Left renal pelvis (tissue), 4 donors: ENCODE measurements at regions not wholly inside any gene's neighbourhood (a gene's known extent, or its start where the extent isn't known, plus 50 kb on each side); places are given as distances from the start of the nearest gene placed in this dataset.

Source experiments
- DNase-seq, 4 donors: peaks; one replicate each; pipeline ENCODE4 v3.0.0-alpha.2; 2013; ENCODE audit warnings: low read depth in 4 of 4, low spot score in 3 of 4

DNA sequence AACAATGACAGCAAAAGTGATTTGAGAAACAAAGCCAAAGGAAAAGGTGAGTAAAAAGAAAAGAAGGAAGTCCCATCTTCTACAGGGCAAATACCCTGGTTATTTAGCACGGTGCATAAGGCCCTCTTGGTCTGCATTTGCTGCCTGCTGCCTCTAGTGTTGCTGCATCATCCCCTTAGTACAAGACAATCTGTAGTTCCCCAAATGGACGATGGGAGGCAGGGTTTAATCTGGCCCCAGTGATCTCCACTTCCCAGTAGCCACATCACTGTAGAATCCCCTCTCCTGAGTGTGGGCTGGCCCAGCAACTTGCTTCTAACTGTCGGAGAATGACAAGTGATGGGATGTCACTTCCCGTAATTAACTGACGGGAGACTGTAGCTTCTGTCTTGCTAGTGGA lies 85.1 kb downstream of the CTAGE1 start:
- no peak for DNase-seq

- no peak for DNase-seq
Observed at GRCh38 chr18:22330508-22330907, 87.2 kb downstream of the CTAGE1 start.

- no peak for DNase-seq
Observed at GRCh38 chr18:22325396-22325795, 92.3 kb downstream of the CTAGE1 start.

GRCh38 chr18:22324191-22325131 lies 93.3 kb downstream of the CTAGE1 start:
- DNase-seq = no peak

DNA sequence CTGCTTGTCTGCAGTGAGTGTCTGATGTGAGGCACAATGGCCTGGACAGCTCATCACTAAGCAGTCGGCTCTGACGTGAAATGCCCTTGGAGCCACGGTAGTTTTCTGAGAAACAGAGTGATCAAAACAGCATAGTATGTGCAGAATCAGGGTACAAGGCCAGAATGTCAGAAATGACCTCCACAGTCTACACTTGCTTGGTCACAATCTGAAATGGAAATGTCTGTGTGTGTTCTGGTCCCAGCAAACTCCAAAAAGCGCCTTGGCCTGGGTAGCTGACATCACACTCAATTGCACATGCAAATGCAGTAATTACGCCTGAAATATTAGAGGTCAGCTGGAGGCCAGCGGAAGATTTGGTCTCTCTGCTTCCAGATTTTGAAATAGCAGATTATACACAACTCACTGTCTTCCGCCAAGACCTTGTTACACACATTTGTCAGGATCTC lies 95.4 kb downstream of the CTAGE1 start:
- no peak for DNase-seq

DNA sequence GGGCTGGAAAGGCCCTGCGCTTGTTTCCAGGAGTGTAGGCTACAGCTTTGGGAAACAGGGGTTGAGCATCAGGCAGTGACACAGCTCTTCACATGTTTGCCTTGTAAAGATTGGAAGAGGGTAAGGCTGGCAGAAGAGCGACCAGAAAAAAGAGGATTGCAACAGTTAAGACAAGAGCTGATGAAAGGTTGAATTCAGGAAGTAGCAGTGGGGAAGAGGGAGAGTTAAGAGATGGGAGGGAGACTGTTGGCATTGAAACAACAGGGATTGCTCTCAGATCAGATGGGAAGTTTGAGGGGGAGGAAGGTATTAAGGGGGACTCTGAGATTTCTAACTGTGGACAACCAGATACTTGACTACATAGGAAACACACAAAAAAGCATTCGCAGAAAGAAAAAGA lies 96.9 kb downstream of the CTAGE1 start:
- no peak for DNase-seq

DNA sequence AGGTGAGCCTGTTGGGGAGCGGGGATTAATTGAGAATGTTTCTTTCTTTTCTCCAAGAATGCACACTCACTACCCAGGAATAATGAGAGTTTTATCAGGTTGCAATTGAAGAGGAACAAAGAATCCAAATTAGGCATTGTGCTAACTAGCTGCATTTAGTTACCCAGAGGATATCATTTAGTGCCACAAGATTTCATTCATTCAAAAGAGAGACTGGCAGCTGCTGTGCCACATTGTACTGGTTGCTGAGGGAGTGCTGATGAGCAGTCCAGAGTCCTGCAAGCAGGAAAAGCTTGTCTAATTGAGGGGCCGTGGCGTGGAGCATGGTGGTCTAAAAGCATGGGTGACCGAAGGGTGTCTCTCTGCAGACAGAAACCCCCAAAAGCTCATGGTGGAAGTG lies 97.6 kb downstream of the CTAGE1 start:
- DNase-seq = no peak

DNA sequence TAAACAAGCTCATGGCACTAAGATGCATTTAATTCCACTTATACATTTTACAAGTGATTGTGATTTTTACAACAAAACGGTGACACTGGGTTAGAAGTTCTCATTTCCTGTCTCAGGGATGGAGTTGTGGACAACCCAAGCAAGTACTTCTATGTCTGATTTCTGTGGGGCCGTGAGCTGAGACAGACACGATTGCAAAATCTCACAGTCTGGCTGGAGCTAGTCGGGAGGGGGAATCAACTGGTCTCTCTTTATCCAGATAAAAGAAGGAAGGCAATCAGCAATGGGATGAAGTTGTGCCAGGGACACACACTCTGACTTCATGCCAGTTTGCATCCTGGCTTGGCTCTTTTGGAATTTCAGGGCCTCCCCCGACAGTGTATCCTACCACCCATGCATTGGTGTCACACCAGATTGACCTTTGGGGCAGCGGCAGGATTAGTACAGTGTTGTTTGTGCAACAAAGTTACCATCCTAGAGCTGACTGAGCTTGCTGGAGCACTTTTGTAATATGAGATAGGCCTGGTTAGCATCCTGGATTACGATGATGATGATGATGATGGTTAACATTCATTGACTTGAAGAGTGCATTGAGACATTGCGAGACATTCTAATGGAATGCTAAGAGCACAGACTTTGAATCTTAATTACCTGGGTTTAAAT lies 98.8 kb downstream of the CTAGE1 start:
- no peak for DNase-seq

DNA sequence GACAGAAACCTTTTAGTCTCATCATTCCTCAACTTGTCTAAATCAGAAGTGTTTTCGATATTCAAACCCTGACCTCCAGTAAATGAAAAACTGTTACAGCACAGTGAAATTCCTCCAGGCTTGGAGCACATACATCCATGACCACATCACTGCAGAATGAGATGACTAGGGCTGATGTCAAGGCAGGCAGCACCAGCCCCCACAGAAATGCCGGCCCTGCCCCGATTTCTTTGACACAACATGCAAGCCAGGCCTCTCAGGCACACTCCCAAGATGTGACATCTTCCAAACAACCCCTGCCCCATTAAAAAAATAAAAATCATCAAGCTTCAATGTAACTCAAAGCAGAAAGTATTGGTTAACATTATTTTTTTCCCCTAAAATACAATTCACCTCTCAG lies 103.3 kb downstream of the CTAGE1 start:
- no peak for DNase-seq

- DNase-seq = no peak
Observed at GRCh38 chr18:22314001-22314400, 103.7 kb downstream of the CTAGE1 start.

DNA sequence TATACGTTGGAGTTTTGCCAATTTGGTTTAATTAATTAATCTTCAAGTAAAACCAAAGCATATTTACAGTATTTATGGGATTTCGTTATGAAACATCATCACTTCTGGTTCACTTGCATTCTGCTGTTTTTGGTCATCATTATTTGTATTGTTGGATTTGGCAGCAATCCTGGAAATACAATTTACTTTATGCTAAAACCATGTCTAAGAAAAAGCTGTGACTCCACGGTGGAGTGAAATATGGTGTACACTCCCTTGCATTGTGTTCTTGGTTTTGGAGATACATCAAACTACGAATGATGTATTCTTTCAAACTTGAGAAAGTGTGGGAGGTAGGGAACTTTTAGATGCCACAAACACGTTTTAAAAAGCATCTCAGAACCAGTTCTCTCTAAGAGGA lies 106.4 kb downstream of the CTAGE1 start:
- no peak for DNase-seq

GRCh38 chr18:22309191-22309590 lies 108.5 kb downstream of the CTAGE1 start:
- no peak for DNase-seq

GRCh38 chr18:22307528-22307927 lies 110.2 kb downstream of the CTAGE1 start:
- DNase-seq = no peak

GRCh38 chr18:22303927-22304326 lies 113.8 kb downstream of the CTAGE1 start:
- DNase-seq = no peak

- no peak for DNase-seq
Observed at GRCh38 chr18:22302144-22302543, 115.6 kb downstream of the CTAGE1 start.

- no peak for DNase-seq
Observed at GRCh38 chr18:22300665-22301636, 116.8 kb downstream of the CTAGE1 start.

- no peak for DNase-seq
Observed at GRCh38 chr18:22297008-22297407, 120.7 kb downstream of the CTAGE1 start.

DNA sequence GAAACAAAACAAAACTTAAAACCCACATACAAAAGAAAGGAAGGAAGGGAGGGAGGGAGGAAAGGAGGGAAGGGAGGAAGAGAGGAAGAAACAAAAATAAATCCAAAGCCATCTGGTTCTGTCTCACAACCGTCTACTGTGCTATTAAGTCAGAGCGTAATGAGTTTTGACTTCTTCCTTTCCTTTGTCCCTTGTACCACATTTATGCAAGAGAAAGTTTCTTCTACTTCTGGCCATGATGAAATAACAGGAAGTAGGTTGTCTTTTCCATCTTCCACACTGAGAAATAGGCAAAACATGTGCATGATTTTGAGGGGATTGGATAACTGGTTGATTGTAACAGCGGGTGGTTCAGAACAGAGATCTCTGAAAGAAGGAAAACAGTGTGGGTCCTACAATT lies 121.4 kb downstream of the CTAGE1 start:
- DNase-seq = no peak

GRCh38 chr18:22293417-22293816 lies 124.0 kb downstream of the GATA6 start:
- no peak for DNase-seq

GRCh38 chr18:22290004-22290403 lies 120.6 kb downstream of the GATA6 start:
- no peak for DNase-seq

DNA sequence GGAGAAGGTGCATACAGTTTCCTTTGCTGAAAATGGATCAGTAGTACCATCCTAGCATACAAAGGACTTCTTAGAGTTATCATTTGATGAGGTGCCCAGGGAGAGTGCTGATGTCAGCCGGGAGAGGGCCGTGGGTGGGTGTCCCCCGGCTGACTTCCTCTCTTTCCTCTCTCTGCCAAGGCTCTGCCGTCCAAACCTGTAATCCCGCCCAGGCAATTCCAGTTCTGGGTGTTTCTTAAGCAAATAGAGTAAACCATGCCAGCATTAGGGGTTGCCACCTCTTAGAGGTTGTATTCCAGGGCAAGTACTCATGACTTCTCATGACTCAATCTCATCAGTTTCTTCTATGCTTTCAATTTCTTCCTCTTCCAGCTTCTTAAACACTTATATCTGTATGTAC lies 117.2 kb downstream of the GATA6 start:
- no peak for DNase-seq
